ENCODE measurements at regions not wholly inside any gene's neighbourhood (a gene's known extent, or its start where the extent isn't known, plus 50 kb on each side); places are given as distances from the start of the nearest gene placed in this dataset.

DNA sequence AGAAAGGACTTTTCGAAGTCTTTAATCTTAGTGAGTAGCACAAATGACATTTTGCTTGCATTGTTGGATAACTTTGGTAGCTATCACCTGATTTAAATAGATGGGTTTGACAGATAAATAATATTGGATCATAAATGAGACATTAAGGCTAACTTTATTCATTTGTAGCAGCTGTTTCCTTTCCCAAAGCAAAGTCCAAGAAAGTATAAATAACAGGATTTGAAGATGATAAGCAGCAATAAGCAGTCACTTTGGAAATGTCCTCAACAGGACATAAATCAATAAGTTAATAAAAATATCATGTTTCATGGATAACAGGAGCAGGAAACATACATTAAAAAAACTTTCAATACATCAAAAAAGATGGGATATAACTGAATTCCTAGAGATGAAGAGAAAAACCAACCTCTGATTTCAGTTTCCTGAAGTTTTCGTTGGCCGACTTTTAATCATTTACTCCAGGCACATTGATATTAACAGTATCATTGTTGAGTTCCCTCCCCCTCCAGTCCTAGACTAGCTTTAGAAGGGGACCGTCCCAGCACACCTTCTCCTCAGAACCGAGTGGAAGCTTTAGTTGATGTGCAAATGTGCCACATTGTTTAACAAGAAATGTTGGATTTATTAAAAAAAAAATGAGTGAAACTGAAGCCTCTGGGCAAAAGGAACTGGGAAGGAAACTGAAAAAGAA is 169.9 kb upstream of the AGA start:
- Histone ChIP-seq H3K9ac (ENCODE audit: low read depth, low read length) (no peak overlapping the region), H3K4me1 (ENCODE audit: insufficient read depth, low read length) (peaks cover 11% of the 10 kb centered on the region; the same call in 1 of the 2 replicates), H3K36me3 (ENCODE audit: insufficient read depth, low read length) (no peaks in the 10 kb centered on the region), H3K27ac (ENCODE audit: low read depth, low read length) (no peak overlapping the region), H3K27me3 (ENCODE audit: insufficient read depth, low read length) (no peaks in the 10 kb centered on the region), H3K9me3 (ENCODE audit: insufficient read depth, low read depth, low read length) (peaks cover 5% of the 10 kb centered on the region; the same call in 1 of the 2 replicates), H3K4me3 (ENCODE audit: low read length) (no peak overlapping the region)
- WGBS, result 87% methylated on average over 5 of the region's 5 CpGs

DNA sequence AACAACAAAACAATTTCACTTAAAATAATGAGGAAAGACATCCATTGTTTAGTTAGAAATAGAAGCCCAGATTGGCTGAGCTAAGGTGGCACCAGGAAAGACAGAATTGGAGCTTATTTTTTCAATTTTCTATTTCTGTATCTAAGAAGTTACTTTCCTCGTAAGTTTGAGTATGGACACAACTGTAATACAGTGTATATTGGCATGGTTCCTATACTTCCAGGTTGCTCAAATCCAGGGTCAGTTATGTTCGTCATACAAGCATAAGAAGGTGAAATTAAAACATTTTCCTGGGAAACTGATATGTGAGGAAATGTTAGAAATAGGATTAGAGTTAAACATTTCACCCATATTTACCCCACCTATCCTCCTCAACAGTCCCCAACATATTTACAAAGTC is 170.4 kb upstream of the AGA start:
- H3K9ac ChIP-seq (ENCODE audit: low read depth, low read length), result no peak overlapping the region
- no peaks in the 10 kb centered on the region for H3K36me3 ChIP-seq (ENCODE audit: insufficient read depth, low read length)
- no peak overlapping the region for H3K27ac ChIP-seq (ENCODE audit: low read depth, low read length)
- no peaks in the 10 kb centered on the region for H3K27me3 ChIP-seq (ENCODE audit: insufficient read depth, low read length)
- H3K4me1 ChIP-seq (ENCODE audit: insufficient read depth, low read length), result peaks cover 11% of the 10 kb centered on the region; the same call in 1 of the 2 replicates
- 90% methylated on average over 2 of the region's 2 CpGs for WGBS
- no peaks in the 10 kb centered on the region for H3K9me3 ChIP-seq (ENCODE audit: insufficient read depth, low read depth, low read length)
- H3K4me3 ChIP-seq (ENCODE audit: low read length), result no peak overlapping the region

DNA sequence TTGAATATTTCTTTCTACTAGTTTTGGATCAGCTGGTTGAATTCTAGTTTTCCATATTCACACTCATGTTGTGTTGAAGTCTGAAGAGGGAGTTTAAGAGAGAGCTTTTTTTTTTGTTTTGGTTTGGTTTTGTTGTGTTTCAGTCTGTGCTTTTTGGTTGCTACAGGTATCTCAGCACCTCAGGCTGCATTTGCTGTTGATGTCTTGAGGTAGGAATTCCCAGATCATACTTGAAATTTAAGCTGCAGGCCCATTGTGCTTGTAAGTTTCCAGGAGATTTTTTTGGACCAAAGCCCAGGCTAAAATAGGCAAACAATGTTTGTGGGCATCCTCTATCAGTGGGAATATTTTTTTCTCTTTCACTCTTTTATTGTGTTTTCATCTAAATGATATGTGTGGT is 190.2 kb upstream of the AGA start:
- Histone ChIP-seq H3K9ac (ENCODE audit: low read depth, low read length) (no peak overlapping the region), H3K27me3 (ENCODE audit: insufficient read depth, low read length) (no peaks in the 10 kb centered on the region), H3K4me1 (ENCODE audit: insufficient read depth, low read length) (no peaks in the 10 kb centered on the region), H3K4me3 (ENCODE audit: low read length) (no peak overlapping the region), H3K9me3 (ENCODE audit: insufficient read depth, low read depth, low read length) (no peaks in the 10 kb centered on the region), H3K27ac (ENCODE audit: low read depth, low read length) (no peak overlapping the region), H3K36me3 (ENCODE audit: insufficient read depth, low read length) (no peaks in the 10 kb centered on the region)

DNA sequence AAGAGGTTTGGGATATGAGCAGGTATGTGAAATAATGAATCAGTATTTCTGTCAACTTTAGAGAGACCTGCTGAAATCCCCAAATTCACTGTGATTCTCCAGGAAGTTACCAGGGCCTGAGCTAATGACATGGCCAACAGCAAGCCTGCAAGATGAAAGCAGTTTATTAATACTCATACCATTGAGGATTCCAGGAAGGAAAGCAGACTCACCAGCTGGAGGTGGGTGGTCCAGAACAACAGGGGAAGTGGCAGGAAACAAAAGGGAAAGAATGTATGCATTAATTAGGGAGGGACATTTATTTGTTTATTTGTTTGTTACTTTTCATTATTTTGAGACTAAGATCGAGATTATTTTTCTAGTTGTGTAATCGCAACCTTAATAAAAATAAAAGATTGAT is 196.6 kb upstream of the AGA start:
- peaks cover 8% of the 10 kb centered on the region; the same call in 1 of the 2 replicates for H3K4me1 ChIP-seq (ENCODE audit: insufficient read depth, low read length)
- WGBS, result 100% methylated on average over 1 of the region's 2 CpGs
- H3K27me3 ChIP-seq (ENCODE audit: insufficient read depth, low read length), result no peaks in the 10 kb centered on the region
- no peaks in the 10 kb centered on the region for H3K36me3 ChIP-seq (ENCODE audit: insufficient read depth, low read length)
- H3K9ac ChIP-seq (ENCODE audit: low read depth, low read length), result no peak overlapping the region
- H3K9me3 ChIP-seq (ENCODE audit: insufficient read depth, low read depth, low read length), result no peaks in the 10 kb centered on the region
- no peak overlapping the region for H3K4me3 ChIP-seq (ENCODE audit: low read length)
- H3K27ac ChIP-seq (ENCODE audit: low read depth, low read length), result no peak overlapping the region

DNA sequence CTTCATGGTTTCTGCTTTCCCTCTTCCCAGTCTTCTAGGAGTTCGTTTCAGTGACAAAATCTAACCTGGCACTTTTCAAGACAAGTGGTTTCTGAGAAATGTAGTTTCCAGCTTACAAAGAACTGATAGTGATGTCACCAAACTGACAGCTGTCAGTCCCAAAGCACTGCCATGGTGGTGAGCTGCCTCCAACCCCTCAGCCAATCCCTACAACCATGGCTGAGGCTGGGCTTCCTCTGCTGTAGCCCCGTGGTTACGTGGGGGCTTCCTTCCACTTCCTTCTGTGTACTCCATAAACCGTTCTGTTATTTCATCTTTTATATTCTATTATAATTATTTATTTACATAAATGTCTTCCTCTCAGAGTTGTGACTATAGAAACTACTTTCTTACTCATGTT is 198.6 kb upstream of the AGA start:
- 80% methylated on average over 3 of the region's 4 CpGs for WGBS
- no peaks in the 10 kb centered on the region for H3K36me3 ChIP-seq (ENCODE audit: insufficient read depth, low read length)
- H3K4me3 ChIP-seq (ENCODE audit: low read length), result no peak overlapping the region
- peaks cover 8% of the 10 kb centered on the region; the same call in 1 of the 2 replicates for H3K4me1 ChIP-seq (ENCODE audit: insufficient read depth, low read length)
- no peak overlapping the region for H3K27ac ChIP-seq (ENCODE audit: low read depth, low read length)
- no peak overlapping the region for H3K9ac ChIP-seq (ENCODE audit: low read depth, low read length)
- no peaks in the 10 kb centered on the region for H3K9me3 ChIP-seq (ENCODE audit: insufficient read depth, low read depth, low read length)
- no peaks in the 10 kb centered on the region for H3K27me3 ChIP-seq (ENCODE audit: insufficient read depth, low read length)

DNA sequence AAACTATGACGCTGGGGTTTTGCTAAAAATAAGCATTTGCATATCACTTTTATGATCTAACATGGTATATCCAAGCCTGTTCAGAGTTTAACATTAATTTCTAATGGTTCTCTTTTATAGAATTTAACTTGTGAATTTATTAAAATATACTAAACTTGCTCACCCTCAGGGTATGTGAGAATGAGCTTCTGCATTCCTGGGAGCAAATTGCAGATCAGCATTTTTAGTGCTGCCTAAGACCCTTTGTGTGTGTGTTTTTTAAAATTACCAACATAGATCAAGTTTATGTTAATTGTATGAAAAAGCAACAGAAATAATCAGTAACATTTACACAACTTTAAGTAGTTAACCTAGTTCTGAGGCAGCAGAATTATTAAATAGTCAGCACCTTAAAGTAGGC is 218.0 kb upstream of the AGA start:
- H3K27me3 ChIP-seq (ENCODE audit: insufficient read depth, low read length), result no peaks in the 10 kb centered on the region
- H3K9me3 ChIP-seq (ENCODE audit: insufficient read depth, low read depth, low read length), result peaks cover 20% of the 10 kb centered on the region
- H3K9ac ChIP-seq (ENCODE audit: low read depth, low read length), result no peak overlapping the region
- WGBS, result no CpG with 5 or more reads among the region's 1 CpG
- no peaks in the 10 kb centered on the region for H3K4me1 ChIP-seq (ENCODE audit: insufficient read depth, low read length)
- H3K36me3 ChIP-seq (ENCODE audit: insufficient read depth, low read length), result no peaks in the 10 kb centered on the region
- no peak overlapping the region for H3K4me3 ChIP-seq (ENCODE audit: low read length)
- no peak overlapping the region for H3K27ac ChIP-seq (ENCODE audit: low read depth, low read length)

DNA sequence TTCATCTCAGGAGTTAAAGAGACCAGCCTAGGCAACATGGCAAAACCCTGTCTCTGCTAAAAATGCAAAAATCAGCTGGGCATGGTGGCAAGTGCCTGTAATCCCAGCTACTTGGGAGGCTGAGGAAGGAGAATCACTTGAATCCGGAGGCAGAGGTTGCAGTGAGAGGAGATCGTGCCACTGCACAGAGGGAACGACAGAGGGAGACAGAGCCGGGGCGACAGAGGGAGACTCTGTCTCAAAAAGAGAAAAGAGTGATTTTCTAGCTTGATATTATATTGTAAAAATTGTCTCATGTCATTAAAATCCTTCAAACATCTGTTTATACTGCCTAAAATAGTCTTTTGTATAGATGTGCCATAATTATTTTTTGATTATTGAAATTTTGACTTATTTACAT is 225.4 kb upstream of the AGA start:
- Histone ChIP-seq H3K9ac (ENCODE audit: low read depth, low read length) (no peak overlapping the region), H3K27ac (ENCODE audit: low read depth, low read length) (no peak overlapping the region), H3K9me3 (ENCODE audit: insufficient read depth, low read depth, low read length) (0 out of 2 replicates have a peak, but pooled peaks cover 11% of the 10 kb centered on the region), H3K4me3 (ENCODE audit: low read length) (no peak overlapping the region), H3K27me3 (ENCODE audit: insufficient read depth, low read length) (no peaks in the 10 kb centered on the region), H3K4me1 (ENCODE audit: insufficient read depth, low read length) (no peaks in the 10 kb centered on the region), H3K36me3 (ENCODE audit: insufficient read depth, low read length) (no peaks in the 10 kb centered on the region)
- whole genome bisulfite sequencing, result 77% methylated on average over 5 of the region's 5 CpGs

DNA sequence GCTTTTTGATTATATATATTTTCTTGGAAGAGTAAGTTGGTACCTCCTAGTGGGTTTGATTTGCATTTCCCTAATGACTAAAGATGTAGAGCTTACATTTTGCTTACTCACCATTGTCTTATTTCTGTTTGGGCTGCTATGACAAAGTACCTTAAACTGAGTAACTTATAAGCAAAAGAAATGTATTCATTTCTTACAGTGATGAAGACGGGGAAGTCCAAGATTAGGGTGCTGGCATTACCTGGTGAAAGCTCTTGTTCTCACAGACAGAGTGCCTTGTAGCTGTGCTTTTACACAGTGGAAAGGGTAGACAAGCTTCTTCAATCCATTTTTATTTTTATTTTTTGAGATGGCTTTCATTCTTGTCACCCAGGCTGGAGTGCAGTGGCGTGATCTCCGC is 229.2 kb upstream of the AGA start:
- over 99% methylated on average over 3 of the region's 3 CpGs for WGBS
- Histone ChIP-seq H3K27me3 (ENCODE audit: insufficient read depth, low read length) (no peaks in the 10 kb centered on the region), H3K9ac (ENCODE audit: low read depth, low read length) (no peak overlapping the region)

DNA sequence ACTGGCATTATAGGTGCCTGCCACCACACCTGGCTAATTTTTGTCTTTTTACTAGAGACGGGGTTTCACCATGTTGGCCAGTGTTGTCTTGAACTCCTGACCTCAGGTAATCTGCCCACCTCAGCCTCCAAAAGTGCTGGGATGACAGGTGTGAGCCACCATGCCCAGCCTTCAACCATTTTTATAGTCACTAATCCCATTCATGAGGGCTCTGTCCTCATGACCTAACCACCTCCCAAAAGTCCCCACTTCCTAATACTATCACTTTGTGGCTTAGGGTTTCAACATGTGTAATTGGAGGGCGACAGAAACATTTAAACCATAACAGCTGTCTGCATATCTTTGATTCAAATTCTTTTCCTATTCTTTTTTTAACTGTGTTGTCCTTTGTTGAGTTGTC is 229.6 kb upstream of the AGA start:
- Histone ChIP-seq H3K9ac (ENCODE audit: low read depth, low read length) (no peak overlapping the region), H3K9me3 (ENCODE audit: insufficient read depth, low read depth, low read length) (no peaks in the 10 kb centered on the region), H3K4me1 (ENCODE audit: insufficient read depth, low read length) (no peaks in the 10 kb centered on the region), H3K36me3 (ENCODE audit: insufficient read depth, low read length) (no peaks in the 10 kb centered on the region), H3K4me3 (ENCODE audit: low read length) (no peak overlapping the region), H3K27ac (ENCODE audit: low read depth, low read length) (no peak overlapping the region), H3K27me3 (ENCODE audit: insufficient read depth, low read length) (no peaks in the 10 kb centered on the region)
- WGBS, result 99% methylated on average over 2 of the region's 2 CpGs

More for the DNA sequence above, 229.2 kb upstream of the AGA start:
- no peaks in the 10 kb centered on the region for H3K4me1 ChIP-seq (ENCODE audit: insufficient read depth, low read length)
- H3K4me3 ChIP-seq (ENCODE audit: low read length), result no peak overlapping the region
- H3K27ac ChIP-seq (ENCODE audit: low read depth, low read length), result no peak overlapping the region
- no peaks in the 10 kb centered on the region for H3K36me3 ChIP-seq (ENCODE audit: insufficient read depth, low read length)
- H3K9me3 ChIP-seq (ENCODE audit: insufficient read depth, low read depth, low read length), result no peaks in the 10 kb centered on the region

DNA sequence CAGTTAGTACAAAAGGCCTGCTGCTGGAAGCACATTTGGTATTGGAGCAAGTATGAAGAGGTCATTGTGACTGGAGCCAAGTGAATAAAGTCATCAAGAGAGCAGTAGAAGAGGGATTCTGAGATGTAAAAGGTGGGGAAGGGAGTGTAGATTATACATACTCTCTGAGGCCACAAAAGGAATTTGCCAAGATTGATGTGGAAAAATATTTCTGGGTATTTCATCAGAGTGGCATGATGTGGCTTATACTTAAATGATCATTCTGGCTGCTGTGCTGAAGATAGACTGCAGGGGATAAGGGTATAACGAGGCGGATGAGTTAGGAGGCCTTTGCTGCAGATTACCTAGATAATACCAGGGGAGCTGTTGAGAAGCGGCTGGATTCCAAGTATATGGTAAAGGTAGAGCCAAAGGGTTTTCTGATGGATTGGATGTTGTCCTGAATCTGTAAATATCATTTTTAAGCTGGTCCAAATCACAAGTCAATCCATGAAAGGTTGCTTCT is 231.8 kb upstream of the AGA start:
- Histone ChIP-seq H3K27me3 (ENCODE audit: insufficient read depth, low read length) (no peaks in the 10 kb centered on the region), H3K36me3 (ENCODE audit: insufficient read depth, low read length) (no peaks in the 10 kb centered on the region), H3K27ac (ENCODE audit: low read depth, low read length) (no peak overlapping the region), H3K9ac (ENCODE audit: low read depth, low read length) (no peak overlapping the region), H3K4me3 (ENCODE audit: low read length) (no peak overlapping the region), H3K4me1 (ENCODE audit: insufficient read depth, low read length) (no peaks in the 10 kb centered on the region), H3K9me3 (ENCODE audit: insufficient read depth, low read depth, low read length) (no peaks in the 10 kb centered on the region)
- 89% methylated on average over 3 of the region's 3 CpGs for WGBS

DNA sequence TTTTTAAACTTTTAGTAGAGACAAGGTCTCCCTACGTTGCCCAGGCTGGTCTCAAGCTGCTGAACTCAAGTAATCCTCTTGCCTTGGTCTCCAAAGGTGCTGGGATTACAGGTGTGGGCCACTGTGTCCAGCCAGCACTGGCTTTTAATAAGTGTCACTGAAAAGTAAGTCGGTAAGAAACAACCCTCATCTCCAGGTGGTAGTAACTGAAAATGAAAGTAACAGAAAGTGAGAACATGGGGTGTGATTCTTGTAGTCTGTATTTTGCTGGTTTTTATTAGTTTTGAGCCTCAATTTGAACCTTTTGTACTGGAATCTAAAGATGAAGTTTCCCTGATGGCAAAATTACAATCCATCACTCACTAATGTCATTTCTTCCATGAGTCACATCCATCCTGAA is 238.1 kb upstream of the AGA start:
- Histone ChIP-seq H3K27ac (ENCODE audit: low read depth, low read length) (no peak overlapping the region), H3K4me1 (ENCODE audit: insufficient read depth, low read length) (no peaks in the 10 kb centered on the region), H3K36me3 (ENCODE audit: insufficient read depth, low read length) (no peaks in the 10 kb centered on the region), H3K9ac (ENCODE audit: low read depth, low read length) (no peak overlapping the region), H3K9me3 (ENCODE audit: insufficient read depth, low read depth, low read length) (no peaks in the 10 kb centered on the region), H3K27me3 (ENCODE audit: insufficient read depth, low read length) (no peaks in the 10 kb centered on the region), H3K4me3 (ENCODE audit: low read length) (no peak overlapping the region)
- 81% methylated on average over 2 of the region's 2 CpGs for WGBS

DNA sequence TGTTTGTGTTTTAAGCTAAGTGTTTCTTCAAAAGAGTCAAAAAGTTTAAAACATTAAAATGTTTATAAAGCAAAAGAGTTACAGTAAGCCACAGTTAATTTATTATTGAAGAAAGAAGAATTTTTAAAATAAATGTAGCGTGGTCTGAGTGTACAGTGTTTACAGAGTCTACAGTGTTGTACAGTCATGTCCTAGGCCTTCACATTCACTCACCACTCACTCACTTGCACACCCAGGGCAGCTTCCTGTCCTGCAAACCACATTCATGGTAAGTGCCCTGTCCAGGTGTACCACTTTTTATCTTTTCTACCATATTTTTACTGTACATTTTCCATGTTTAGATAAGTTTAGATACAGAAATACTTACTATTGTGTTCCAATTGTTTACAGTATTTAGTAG is 239.7 kb upstream of the AGA start:
- no peak overlapping the region for H3K9ac ChIP-seq (ENCODE audit: low read depth, low read length)
- no peaks in the 10 kb centered on the region for H3K9me3 ChIP-seq (ENCODE audit: insufficient read depth, low read depth, low read length)
- WGBS, result 100% methylated on average over 1 of the region's 1 CpG
- no peaks in the 10 kb centered on the region for H3K4me1 ChIP-seq (ENCODE audit: insufficient read depth, low read length)
- no peak overlapping the region for H3K27ac ChIP-seq (ENCODE audit: low read depth, low read length)
- no peaks in the 10 kb centered on the region for H3K27me3 ChIP-seq (ENCODE audit: insufficient read depth, low read length)
- H3K4me3 ChIP-seq (ENCODE audit: low read length), result no peak overlapping the region
- H3K36me3 ChIP-seq (ENCODE audit: insufficient read depth, low read length), result no peaks in the 10 kb centered on the region

Data from HUES64 (cell line).